Cardiac fibroblast (primary cell): ENCODE measurements at regions not wholly inside any gene's neighbourhood (a gene's known extent, or its start where the extent isn't known, plus 50 kb on each side); places are given as distances from the start of the nearest gene placed in this dataset.
A peak's percentile ranks its signal among the peaks of the same experiment; 100 is the strongest.

Experiments used
- DNase-seq, 2 donors: peaks; one replicate each; pipeline versions ENCODE4 v3.0.0 to v3.0.0-alpha.2; 2010; ENCODE audit warnings: low read depth in 2 of 2
- H3K4me3 ChIP-seq, 2 donors: replicated peaks in 1 of 2; 1 replicate in 1 of 2; 2 replicates in 1 of 2; pipeline ENCODE4 v1.5.1; 2011; ENCODE audit warnings: low read depth in 2 of 2, low read length in 2 of 2, mild to moderate bottlenecking in 2 of 2, moderate library complexity in 1 of 2
- CTCF ChIP-seq: IDR thresholded peaks from one replicate; pipeline ENCODE4 v1.5.1; 2011; ENCODE audit warnings: low read depth, mild to moderate bottlenecking, low read length, inconsistent platforms

GRCh38 chr20:6956574-6956973 lies 189.1 kb downstream of the BMP2 start:
- peak in 1 of 2 donors; percentile 39 for DNase-seq
- H3K4me3 ChIP-seq = no peak overlapping the region
- TF ChIP-seq CTCF = no peak

- H3K4me3 ChIP-seq = no peak overlapping the region
- peak in 1 of 2 donors; percentile 16 for DNase-seq
- no peak for TF ChIP-seq CTCF
Measured at GRCh38 chr20:6959900-6960312, 192.4 kb downstream of the BMP2 start.

- no peak overlapping the region for H3K4me3 ChIP-seq
- TF ChIP-seq CTCF = no peak
- peak in 1 of 2 donors; percentile 9 for DNase-seq
Measured at GRCh38 chr20:6966721-6967120, 199.2 kb downstream of the BMP2 start.

- no peak overlapping the region for H3K4me3 ChIP-seq
- no peak for DNase-seq
- TF ChIP-seq CTCF = no peak
Measured at GRCh38 chr20:6974838-6975237, 207.4 kb downstream of the BMP2 start.

GRCh38 chr20:6975311-6975710 lies 207.8 kb downstream of the BMP2 start:
- TF ChIP-seq CTCF = no peak
- no peak overlapping the region for H3K4me3 ChIP-seq
- no peak for DNase-seq

- DNase-seq = peak in 1 of 2 donors; percentile 75
- no peak for TF ChIP-seq CTCF
- H3K4me3 ChIP-seq = no peak overlapping the region
Measured at GRCh38 chr20:6976106-6976900, 208.8 kb downstream of the BMP2 start.
